Activated T-cell treated with anti-CD3 and anti-CD28 coated beads, Interleukin-2, amount 50 U/mL, for 4 hours (primary cell): ENCODE measurements at regions not wholly inside any gene's neighbourhood (a gene's known extent, or its start where the extent isn't known, plus 50 kb on each side); places are given as distances from the start of the nearest gene placed in this dataset.

ENCODE experiments used
- ATAC-seq, 2 donors: fragments of 200-7000 bp; cut with Tn5 transposase; one replicate each; pipeline ENCODE4 v1.10.0; 2021
- DNase-seq: peaks from one replicate; pipeline ENCODE4 v3.0.0-alpha.2; 2020
- H3K27me3 Mint-ChIP-seq: one replicate; pipeline ENCODE4 v1.8.0; 2021; ENCODE audit warnings: low read depth, mixed read lengths
- H3K36me3 Mint-ChIP-seq: one replicate; pipeline ENCODE4 v1.8.0; 2022; ENCODE audit warnings: mixed read lengths; ENCODE audit not compliant: insufficient read depth
- H3K4me1 Mint-ChIP-seq: one replicate; pipeline ENCODE4 v1.8.0; 2021; ENCODE audit warnings: low read depth, mixed read lengths
- H3K4me3 Mint-ChIP-seq: one replicate; pipeline ENCODE4 v1.8.0; 2021; ENCODE audit warnings: mild to moderate bottlenecking, moderate library complexity, mixed read lengths
- H3K9me3 Mint-ChIP-seq: one replicate; pipeline ENCODE4 v1.8.0; 2021; ENCODE audit warnings: mixed read lengths

DNA sequence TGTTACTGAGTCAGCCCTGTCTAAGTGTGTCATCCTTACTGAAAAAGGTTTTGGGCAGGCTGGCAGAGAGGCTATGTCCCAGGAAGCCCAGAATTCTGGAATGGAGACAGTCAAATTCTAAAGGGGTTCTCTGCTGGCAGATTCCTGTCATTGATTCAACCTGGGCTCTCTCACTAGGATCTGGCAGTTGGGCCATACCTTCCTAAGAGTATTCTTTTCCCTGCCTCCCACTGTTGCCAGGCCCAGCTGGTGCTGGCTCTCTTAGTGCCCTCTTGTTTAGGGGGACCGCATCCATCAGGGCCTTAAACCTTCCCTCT lies 85.0 kb upstream of the EGLN3 start:
- Mint-ChIP-seq H3K27me3 (no peaks in the 10 kb centered on the region), H3K9me3 (no peaks in the 10 kb centered on the region), H3K36me3 (no peaks in the 10 kb centered on the region), H3K4me1 (peaks cover 6% of the 10 kb centered on the region), H3K4me3 (no peak overlapping the region)
- ATAC-seq (no peak), DNase-seq (no peak)

DNA sequence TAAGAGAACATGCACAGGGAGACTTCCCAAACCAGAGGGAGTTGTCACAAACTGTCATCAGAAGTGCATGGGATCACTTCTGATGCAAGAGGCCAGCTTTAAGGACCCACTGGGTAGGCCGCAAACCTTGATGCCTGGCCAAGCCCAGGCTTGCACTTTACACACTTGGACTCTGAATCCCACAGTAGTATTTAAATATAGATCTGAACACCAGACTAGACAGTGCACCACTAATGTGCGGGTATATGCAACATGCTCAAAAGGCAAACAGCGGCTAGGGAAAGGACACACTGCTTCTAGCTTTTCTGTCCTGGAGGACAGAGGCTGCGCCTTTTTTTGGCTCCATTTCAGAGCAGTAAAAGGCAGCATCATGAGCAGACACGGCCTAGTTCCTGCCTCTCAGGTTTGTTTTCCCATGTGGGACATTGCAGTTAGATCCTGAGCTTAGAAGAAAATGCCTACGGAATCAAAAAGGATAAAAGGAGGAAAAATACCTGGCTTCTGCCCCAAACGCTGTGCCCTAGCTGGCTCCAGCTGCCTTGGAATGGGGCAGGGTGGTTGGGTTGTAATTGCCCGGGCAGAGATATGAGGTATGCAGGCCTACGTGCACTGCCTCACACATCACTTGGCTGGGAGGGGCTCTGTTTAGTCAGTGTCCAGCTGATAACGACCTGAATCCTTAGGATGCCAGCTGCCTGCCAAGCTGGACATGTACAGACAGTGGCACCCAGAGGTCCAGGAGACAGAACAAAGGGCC lies 84.5 kb upstream of the EGLN3 start:
- H3K9me3 Mint-ChIP-seq, result no peaks in the 10 kb centered on the region
- ATAC-seq (no peak), DNase-seq (no peak)
- H3K36me3 Mint-ChIP-seq, result no peaks in the 10 kb centered on the region
- H3K4me3 Mint-ChIP-seq, result no peak overlapping the region
- H3K4me1 Mint-ChIP-seq, result peaks cover 6% of the 10 kb centered on the region
- H3K27me3 Mint-ChIP-seq, result no peaks in the 10 kb centered on the region

DNA sequence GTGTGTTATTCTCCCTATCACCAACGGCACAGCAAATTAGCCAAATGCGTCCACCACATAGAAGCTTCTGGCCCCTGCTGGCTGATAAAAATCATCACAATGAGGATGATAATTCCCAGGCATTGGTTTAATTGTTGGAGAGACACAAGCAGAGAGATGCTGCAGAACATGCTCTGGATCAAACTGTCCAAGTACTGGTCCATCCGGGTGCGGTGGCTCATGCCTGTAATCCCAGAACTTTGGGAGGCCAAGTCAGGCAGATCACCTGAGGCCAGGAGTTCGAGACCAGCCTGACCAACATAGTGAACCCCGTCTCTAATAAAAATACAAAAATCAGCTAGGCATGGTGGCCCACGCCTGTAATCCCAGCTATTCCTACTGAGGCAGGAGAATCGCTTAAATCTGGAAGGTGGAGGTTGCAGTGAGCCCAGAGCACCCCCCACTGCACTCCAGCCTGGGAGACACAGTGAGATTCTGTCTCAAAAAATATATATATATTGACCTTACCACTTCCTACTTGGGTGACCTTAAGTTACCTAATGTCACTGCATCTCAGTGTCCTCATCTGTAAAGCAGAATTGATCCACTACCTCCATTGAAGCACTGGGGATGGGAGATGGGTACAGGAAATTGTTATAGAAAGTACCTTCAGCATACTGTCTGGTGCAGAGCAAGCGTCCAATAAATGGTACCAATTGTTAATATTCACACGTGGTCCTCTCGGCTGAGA lies 83.7 kb upstream of the EGLN3 start:
- H3K4me1 Mint-ChIP-seq, result peaks cover 6% of the 10 kb centered on the region
- no peaks in the 10 kb centered on the region for H3K27me3 Mint-ChIP-seq
- H3K36me3 Mint-ChIP-seq, result no peaks in the 10 kb centered on the region
- H3K4me3 Mint-ChIP-seq, result no peak overlapping the region
- DNase-seq (no peak), ATAC-seq (no peak)
- no peaks in the 10 kb centered on the region for H3K9me3 Mint-ChIP-seq

DNA sequence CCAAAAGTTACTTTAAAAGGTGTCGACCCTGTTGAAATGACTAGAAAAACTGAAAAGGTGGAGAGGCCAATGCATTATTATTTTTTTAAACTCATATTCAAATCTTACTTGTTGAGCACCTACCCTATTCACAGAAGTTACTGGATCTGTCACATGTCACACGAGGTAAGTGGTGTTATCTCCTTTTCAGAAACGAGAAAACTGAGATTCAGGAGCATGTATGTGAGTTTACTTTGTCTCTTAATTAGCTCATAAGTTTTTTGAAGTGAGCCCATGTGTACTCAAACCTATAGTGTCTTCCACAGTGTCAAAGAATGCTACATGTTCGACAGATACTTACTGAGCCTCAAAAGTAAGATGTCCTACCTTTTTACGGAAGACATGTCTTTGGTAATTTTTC lies 81.8 kb upstream of the EGLN3 start:
- no peak for ATAC-seq
- no peaks in the 10 kb centered on the region for H3K27me3 Mint-ChIP-seq

DNA sequence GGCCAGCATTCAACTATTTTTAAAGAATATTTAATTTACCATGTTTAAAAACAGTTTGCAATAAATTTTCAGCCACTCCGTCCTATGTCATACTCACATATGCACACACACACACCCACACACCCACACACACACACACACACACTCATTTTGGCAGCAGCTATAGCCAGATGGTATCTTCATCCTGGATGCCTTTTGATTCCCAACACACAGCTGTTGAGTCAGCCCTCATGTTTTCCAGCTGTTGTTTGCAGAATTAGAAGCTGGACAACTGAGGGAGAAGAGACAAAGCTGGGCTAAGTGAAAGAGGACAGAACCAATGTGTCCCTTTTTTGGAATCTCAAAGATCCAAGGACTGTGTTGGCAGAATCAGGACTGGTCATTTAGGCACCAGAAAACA lies 80.0 kb upstream of the EGLN3 start:
- H3K36me3 Mint-ChIP-seq, result no peaks in the 10 kb centered on the region
- H3K4me1 Mint-ChIP-seq, result no peaks in the 10 kb centered on the region
- no peak overlapping the region for H3K4me3 Mint-ChIP-seq
- no peaks in the 10 kb centered on the region for H3K9me3 Mint-ChIP-seq
- H3K27me3 Mint-ChIP-seq, result no peaks in the 10 kb centered on the region
- DNase-seq (no peak), ATAC-seq (no peak)

More for the DNA sequence above, 81.8 kb upstream of the EGLN3 start:
- Mint-ChIP-seq H3K4me1 (no peaks in the 10 kb centered on the region), H3K36me3 (no peaks in the 10 kb centered on the region), H3K9me3 (no peaks in the 10 kb centered on the region), H3K4me3 (no peak overlapping the region)
- no peak for DNase-seq

DNA sequence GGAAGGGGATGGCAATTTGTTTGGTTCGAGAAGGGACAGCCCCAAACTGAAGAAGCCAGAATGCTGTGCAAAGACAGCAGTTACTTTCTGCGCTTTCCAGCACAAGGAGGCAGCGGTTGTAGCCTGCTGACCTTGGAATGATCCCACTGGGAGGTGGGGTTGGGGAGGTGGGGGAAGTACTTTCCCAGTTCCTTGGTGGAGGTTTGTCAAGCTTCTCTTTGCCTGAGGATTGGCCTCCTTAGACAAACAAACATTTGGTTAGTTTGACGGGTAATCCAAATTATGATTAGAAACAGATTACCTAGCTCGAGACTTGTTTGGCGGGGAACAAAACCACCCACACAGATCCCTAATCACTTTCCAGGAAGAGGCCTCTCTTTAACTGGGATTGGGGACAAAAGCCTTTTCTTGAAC lies 79.1 kb upstream of the EGLN3 start:
- Mint-ChIP-seq H3K4me1 (no peaks in the 10 kb centered on the region), H3K36me3 (no peaks in the 10 kb centered on the region), H3K4me3 (no peak overlapping the region), H3K27me3 (no peaks in the 10 kb centered on the region), H3K9me3 (no peaks in the 10 kb centered on the region)
- no peak for ATAC-seq
- no peak for DNase-seq

DNA sequence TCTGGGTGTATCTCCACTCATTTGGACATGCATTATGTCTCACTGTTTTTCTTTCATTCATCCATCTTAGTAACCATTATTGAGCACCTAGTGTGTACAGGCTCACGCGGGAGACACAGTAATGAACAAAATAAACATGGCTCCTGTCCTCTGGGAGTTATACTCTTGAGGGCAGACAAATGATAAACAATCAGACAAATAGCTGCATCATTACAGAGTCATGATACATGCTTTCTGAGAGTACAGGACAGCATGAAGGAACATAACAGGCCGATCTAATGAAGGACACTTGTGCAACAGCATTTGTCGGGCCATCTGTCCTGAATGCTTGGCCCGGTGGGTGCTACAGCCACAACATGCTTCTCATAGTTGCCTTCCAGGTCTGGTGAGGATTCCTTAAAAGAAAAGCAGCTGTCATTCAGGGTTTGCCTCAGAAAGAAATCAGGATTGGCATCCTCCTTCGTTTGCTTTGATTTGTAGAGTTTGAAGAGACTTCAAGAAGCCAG lies 77.2 kb upstream of the EGLN3 start:
- Mint-ChIP-seq H3K36me3 (no peaks in the 10 kb centered on the region), H3K4me3 (no peak overlapping the region), H3K4me1 (no peaks in the 10 kb centered on the region)

DNA sequence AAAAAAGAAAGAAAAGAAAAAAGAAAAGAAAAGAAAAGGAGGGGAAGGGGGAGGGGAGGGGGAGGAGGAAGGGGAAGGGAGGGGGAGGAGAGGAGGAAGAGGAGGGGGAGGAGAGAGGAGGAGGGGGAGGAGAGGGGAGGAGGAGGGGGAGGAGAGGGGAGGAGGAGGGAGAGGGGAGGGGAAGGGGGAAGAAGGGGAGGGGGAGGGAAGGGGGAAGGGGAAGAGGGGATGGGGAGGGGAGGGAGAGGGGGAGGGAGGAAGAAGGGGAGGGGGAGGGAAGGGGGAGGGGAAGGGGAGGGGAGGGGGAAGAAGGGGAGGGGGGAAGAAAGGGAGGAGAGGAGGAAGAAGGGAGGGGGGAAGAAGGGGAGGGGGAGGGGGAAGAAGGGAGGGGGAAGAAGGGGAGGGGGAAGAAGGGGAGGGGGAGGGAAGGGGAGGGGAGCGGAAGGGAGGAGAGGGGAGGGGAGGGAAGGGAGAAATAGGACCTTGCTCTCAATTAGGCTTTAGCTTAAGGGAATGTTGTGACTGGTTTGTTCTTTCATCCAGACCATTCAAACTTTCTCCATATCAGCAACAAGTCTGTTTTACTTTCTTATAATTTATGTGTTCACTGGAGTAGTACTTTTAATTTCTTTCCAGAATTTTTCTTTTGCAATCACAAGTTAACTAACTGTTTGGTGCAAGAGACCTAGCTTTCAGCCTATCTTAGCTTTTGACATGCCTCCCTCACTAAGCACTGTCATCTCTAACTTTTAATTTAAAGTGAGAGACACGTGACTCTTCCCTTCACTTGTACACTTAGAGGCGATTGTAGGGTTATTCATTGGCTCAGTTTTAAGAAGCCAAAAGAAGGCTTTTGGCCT lies 76.5 kb upstream of the EGLN3 start:
- Mint-ChIP-seq H3K27me3 (no peaks in the 10 kb centered on the region), H3K4me3 (no peak overlapping the region), H3K4me1 (no peaks in the 10 kb centered on the region), H3K36me3 (no peaks in the 10 kb centered on the region), H3K9me3 (no peaks in the 10 kb centered on the region)
- DNase-seq, result no peak
- no peak for ATAC-seq

More for the DNA sequence above, 77.2 kb upstream of the EGLN3 start:
- no peaks in the 10 kb centered on the region for H3K9me3 Mint-ChIP-seq
- ATAC-seq, result no peak
- H3K27me3 Mint-ChIP-seq, result no peaks in the 10 kb centered on the region
- no peak for DNase-seq

DNA sequence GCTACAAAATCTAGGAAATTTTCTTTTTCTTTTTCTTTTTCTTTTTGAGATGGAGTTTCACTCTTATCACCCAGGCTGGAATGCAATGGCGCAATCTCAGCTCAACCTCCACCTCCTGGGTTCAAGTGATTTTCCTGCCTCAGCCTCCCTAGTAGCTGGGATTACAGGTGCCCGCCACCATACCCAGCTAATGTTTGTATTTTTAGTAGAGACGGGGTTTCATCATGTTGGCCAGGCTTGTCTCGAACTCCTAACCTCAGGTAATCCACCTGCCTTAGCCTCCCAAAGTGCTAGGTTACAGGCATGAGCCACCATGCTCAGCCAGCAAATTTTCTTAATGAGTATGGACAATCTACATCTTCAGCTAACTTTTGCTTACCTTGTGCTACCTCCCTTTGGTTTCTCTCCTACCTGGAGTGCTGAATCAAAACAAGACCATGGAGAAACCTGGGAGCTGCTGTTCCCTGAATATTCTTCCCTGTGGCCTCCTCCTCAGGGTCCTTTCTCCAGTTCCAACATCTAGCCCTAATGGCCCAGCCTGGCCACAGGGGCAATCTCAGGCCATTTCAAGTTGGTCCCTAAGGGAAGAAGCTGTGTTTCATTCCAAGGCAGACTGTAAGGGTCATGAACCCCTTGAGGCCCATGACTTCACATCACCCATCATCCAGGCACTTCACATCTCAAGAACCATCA lies 74.6 kb upstream of the EGLN3 start:
- ATAC-seq, result no peak
- H3K4me1 Mint-ChIP-seq, result no peaks in the 10 kb centered on the region
- no peak for DNase-seq

DNA sequence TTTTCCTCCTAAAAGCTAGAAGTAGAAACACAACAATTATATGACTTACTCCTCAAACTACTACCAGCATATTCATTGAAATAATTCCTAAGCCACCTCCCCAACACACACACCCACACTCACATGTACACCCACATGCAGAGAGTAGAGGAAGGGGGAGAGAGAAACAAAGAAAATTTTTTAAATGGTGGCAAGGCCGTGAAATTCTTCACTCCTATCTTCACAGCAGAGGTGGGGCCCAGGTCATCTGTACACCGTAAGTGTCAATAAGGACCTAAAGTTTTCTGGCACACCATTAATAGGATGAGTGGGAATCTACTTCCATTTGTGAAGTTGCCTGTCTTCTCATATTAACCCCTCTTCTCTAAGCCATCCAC lies 73.9 kb upstream of the EGLN3 start:
- DNase-seq, result no peak
- H3K27me3 Mint-ChIP-seq, result no peaks in the 10 kb centered on the region
- no peak for ATAC-seq
- no peaks in the 10 kb centered on the region for H3K9me3 Mint-ChIP-seq
- H3K4me1 Mint-ChIP-seq, result peaks cover under 1% of the 10 kb centered on the region
- H3K4me3 Mint-ChIP-seq, result no peak overlapping the region
- no peaks in the 10 kb centered on the region for H3K36me3 Mint-ChIP-seq

More for the DNA sequence above, 74.6 kb upstream of the EGLN3 start:
- H3K36me3 Mint-ChIP-seq, result no peaks in the 10 kb centered on the region
- H3K4me3 Mint-ChIP-seq, result no peak overlapping the region
- no peaks in the 10 kb centered on the region for H3K27me3 Mint-ChIP-seq
- no peaks in the 10 kb centered on the region for H3K9me3 Mint-ChIP-seq

DNA sequence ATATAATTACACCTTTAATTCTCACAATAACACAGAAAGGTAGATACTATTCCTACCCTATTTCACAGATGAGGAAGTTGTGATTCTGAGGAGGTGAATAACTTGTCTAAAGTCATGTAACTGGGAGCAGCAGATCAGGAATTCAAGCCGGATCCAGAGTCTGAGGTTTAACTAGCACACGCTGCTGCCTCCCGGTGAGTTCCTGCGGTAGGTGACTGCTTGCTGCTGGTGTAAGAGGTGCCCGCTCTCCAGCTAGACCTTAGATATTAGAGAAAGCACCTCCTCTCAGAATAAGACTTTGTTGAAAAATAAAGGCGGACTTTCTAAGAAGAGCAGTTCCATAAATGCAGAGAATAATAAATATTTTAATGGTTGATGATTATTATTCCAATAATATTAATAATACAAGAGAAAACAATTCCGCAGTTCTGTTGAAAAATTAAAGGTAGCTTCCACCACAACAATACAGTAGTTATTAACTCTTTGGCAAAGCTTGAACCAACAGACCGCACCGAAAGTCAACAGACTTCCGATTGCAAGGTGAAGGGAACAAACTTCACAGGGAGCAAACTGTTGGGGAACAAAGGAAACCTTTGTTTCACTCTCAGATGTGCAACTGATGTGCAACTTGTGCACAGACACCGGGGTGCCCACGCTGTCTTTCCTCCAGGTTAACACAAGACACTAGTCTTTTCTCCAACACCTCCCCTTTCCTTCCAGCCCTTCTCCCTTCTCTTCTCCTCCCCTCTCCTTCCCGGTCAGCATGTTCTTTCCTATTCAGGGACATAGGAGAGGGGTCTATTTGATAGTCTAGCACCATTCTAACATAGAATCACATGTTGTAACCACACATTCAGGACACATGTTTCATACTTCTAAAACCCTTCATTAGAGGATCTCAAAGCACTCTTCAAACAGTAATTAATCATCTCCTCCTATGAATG lies 73.2 kb upstream of the EGLN3 start:
- no peaks in the 10 kb centered on the region for H3K36me3 Mint-ChIP-seq
- ATAC-seq (no peak), DNase-seq (no peak)
- H3K9me3 Mint-ChIP-seq, result no peaks in the 10 kb centered on the region
- no peak overlapping the region for H3K4me3 Mint-ChIP-seq
- H3K27me3 Mint-ChIP-seq, result no peaks in the 10 kb centered on the region
- H3K4me1 Mint-ChIP-seq, result peaks cover 5% of the 10 kb centered on the region

DNA sequence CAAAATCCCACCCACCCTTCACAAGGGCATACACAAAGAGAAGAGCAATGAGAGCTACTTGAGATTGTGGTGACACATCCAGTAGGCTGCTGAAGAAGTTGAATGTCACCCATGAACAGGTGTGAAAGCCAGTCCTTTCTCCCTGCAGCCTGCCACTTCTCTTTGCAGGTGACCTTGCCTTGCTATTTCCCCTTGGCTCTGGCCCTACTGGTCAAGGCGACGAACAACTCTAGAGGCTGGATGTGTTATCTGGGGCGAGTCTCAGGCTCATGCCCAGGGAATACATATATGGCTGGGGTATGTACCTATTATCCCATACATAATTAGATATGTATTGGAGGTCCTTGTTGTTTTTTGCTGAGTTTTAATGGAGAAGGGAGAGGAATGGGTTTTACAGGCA lies 70.2 kb upstream of the EGLN3 start:
- H3K4me3 Mint-ChIP-seq, result no peak overlapping the region
- H3K27me3 Mint-ChIP-seq, result no peaks in the 10 kb centered on the region
- H3K36me3 Mint-ChIP-seq, result no peaks in the 10 kb centered on the region
- peaks cover 22% of the 10 kb centered on the region for H3K4me1 Mint-ChIP-seq
- ATAC-seq (no peak), DNase-seq (no peak)
- H3K9me3 Mint-ChIP-seq, result no peaks in the 10 kb centered on the region

DNA sequence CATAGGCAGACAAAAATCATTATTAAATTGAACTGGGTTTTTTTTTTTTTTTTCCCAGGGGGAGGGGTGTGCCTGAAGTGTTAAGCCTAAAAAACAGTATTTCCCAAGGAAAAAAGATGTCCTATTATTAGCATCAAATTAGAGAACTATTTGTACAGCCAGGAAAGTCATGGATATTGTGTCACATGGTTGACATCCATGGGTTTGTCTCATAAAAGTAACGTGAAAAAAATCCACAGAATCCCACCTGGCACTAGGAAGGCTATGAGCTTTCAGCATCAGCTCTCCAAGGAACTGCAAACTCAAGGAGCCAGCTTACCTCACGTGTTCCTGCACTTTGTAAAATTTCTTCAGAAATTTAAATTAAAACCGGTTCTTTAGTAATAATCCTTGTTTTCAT lies 69.1 kb upstream of the EGLN3 start:
- no peak for DNase-seq
- H3K4me1 Mint-ChIP-seq, result peaks cover 22% of the 10 kb centered on the region
- no peak for ATAC-seq
- H3K4me3 Mint-ChIP-seq, result no peak overlapping the region
- H3K36me3 Mint-ChIP-seq, result no peaks in the 10 kb centered on the region
- H3K9me3 Mint-ChIP-seq, result no peaks in the 10 kb centered on the region
- H3K27me3 Mint-ChIP-seq, result no peaks in the 10 kb centered on the region
